NCI-H1930 (cell line): ENCODE measurements at regions not wholly inside any gene's neighbourhood (a gene's known extent, or its start where the extent isn't known, plus 50 kb on each side); places are given as distances from the start of the nearest gene placed in this dataset.
"Not testable (repeated sequence)": the region's sequence is repeated elsewhere in the genome, so short reads cannot be mapped to it uniquely, and the experiment has no call there.

Source experiments
- DNase-seq, 2 experiments: peaks; one replicate each; lab custom pipeline; 2025; lab: John Stamatoyannopoulos, UW

GRCh38 chr12:87086118-87086891, 830.1 kb upstream of the MGAT4C start:
- DNase-seq, result no peak

- DNase-seq, result no peak
Measured at GRCh38 chr12:87085286-87085685, 829.1 kb upstream of the MGAT4C start.

- no peak for DNase-seq
Measured at GRCh38 chr12:87082756-87083155, 826.6 kb upstream of the MGAT4C start.

- DNase-seq, result no peak
Measured at GRCh38 chr12:87074781-87075180, 818.6 kb upstream of the MGAT4C start.

- no peak for DNase-seq
Measured at GRCh38 chr12:87066326-87066725, 810.1 kb upstream of the MGAT4C start.

- DNase-seq, result no peak
Measured at GRCh38 chr12:87059231-87059630, 803.0 kb upstream of the MGAT4C start.

- DNase-seq, result no peak
Measured at GRCh38 chr12:87054226-87054625, 798.0 kb upstream of the MGAT4C start.

- DNase-seq, result no peak
Measured at GRCh38 chr12:87051621-87052020, 795.4 kb upstream of the MGAT4C start.

- DNase-seq, result no peak
Measured at GRCh38 chr12:87047691-87048090, 791.5 kb upstream of the MGAT4C start.

- no peak for DNase-seq
Measured at GRCh38 chr12:87039536-87039935, 783.3 kb upstream of the MGAT4C start.

- DNase-seq, result no peak
Measured at GRCh38 chr12:87038098-87038497, 781.9 kb upstream of the MGAT4C start.

GRCh38 chr12:87025976-87026375, 769.8 kb upstream of the MGAT4C start:
- no peak for DNase-seq

- DNase-seq, result no peak
Measured at GRCh38 chr12:87021400-87021799, 765.2 kb upstream of the MGAT4C start.

GRCh38 chr12:87020071-87020470, 763.9 kb upstream of the MGAT4C start:
- DNase-seq, result no peak

GRCh38 chr12:87015352-87015751, 759.2 kb upstream of the MGAT4C start:
- no peak for DNase-seq

- no peak for DNase-seq
Measured at GRCh38 chr12:87008785-87009384, 752.7 kb upstream of the MGAT4C start.

GRCh38 chr12:87001102-87001501, 744.9 kb upstream of the MGAT4C start:
- no peak for DNase-seq

GRCh38 chr12:86985298-86985697, 729.1 kb upstream of the MGAT4C start:
- no peak for DNase-seq

- DNase-seq, result not testable (repeated sequence)
Measured at GRCh38 chr12:86970595-86970994, 714.4 kb upstream of the MGAT4C start.

GRCh38 chr12:86959766-86960458, 703.7 kb upstream of the MGAT4C start:
- no peak for DNase-seq

- DNase-seq, result no peak
Measured at GRCh38 chr12:86950444-86950843, 694.3 kb upstream of the MGAT4C start.

GRCh38 chr12:86950043-86950442, 693.9 kb upstream of the MGAT4C start:
- no peak for DNase-seq

GRCh38 chr12:86948851-86949250, 692.7 kb upstream of the MGAT4C start:
- no peak for DNase-seq
